GM21515 (cell line): ENCODE measurements at regions not wholly inside any gene's neighbourhood (a gene's known extent, or its start where the extent isn't known, plus 50 kb on each side); places are given as distances from the start of the nearest gene placed in this dataset.
"Not testable (repeated sequence)": the region's sequence is repeated elsewhere in the genome, so short reads cannot be mapped to it uniquely, and the experiment has no call there.

Experiments used
- ATAC-seq: cut with Tn5 transposase; IDR thresholded peaks from one replicate; pipeline ENCODE4 v1.9.1; 2021; ENCODE audit not compliant: unreplicated experiment

- no peak for ATAC-seq
These were observed 96.6 kb upstream of the IRAK1BP1 start for GRCh38 chr6:78770765-78771164.

- no peak for ATAC-seq
These were observed 95.8 kb upstream of the IRAK1BP1 start for GRCh38 chr6:78771586-78771985.

DNA sequence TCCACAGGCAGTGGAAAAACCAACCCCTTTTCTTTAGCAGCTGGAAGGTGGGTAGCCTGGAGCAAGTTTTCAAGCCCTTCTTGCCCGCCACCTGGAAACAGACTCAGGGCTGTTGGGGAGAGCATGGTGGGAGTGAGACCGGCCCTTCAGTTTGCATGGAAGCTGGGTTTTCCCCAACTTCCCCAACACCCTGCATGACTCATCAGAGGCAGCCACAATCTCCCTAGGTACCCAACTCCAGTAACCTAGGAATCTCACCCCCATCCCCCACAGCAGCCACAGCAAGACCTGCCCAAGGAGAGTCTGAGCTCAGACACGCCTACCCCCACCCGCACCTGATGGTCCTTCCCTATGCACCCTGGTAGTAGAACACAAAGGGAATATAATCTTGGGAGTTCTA is 86.3 kb upstream of the IRAK1BP1 start:
- ATAC-seq, result no peak

DNA sequence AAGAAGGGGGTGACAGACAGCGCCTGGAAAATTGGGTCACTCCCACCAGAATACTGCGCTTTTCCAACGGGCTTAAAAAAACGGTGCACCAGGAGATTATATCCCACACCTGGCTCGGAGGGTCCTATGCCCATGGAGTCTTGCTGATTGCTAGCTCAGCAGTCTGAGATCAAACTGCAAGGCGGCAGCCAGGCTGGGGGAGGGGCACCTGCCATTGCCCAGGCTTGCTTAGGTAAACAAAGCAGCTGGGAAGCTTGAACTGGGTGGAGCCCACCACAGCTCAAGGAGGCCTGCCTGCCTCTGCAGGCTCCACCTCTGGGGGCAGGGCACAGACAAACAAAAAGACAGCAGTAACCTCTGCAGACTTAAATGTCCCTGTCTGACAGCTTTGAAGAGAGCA is 84.0 kb upstream of the IRAK1BP1 start:
- ATAC-seq, result not testable (repeated sequence)

DNA sequence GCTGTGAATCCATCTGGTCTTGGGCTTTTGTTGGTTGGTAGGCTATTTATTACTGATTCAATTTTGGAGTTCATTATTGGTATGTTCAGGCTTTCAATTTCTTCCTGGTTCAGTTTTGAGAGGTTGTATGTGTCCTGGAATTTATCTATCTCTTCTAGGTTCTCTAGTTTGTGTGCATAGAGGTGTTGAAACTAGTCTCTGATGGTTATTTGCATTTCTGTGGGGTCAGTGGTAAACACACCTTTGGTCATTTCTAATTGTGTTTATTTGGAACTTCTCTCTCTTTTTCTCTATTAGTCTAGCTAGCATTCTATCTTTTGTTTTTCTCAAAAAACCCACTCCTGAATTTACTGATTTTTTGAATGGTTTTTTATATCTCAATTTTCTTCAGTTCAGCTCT is 70.1 kb upstream of the IRAK1BP1 start:
- no peak for ATAC-seq

DNA sequence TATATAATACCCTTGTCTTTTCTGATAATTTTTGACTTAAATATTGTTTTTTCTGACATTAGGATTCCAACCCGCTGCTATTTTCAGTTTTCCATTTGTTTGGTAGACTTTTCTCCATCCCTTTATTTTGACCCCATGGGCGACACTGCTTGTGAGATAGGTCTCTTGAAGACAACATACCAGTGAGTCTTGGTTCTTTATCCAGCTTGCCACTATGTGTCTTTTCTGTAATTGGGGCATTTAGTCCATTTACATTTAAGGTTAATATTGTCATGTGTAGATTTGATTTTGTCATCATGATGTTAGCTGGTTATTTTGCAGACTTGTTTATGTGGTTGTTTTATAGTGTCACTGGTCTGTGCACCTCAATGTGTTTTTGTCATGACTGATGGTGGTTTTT is 67.7 kb upstream of the IRAK1BP1 start:
- no peak for ATAC-seq

- not testable (repeated sequence) for ATAC-seq
These were observed 60.6 kb upstream of the IRAK1BP1 start for GRCh38 chr6:78806792-78807191.

GRCh38 chr6:78807655-78808355 is 59.5 kb upstream of the IRAK1BP1 start:
- ATAC-seq, result not testable (repeated sequence)

DNA sequence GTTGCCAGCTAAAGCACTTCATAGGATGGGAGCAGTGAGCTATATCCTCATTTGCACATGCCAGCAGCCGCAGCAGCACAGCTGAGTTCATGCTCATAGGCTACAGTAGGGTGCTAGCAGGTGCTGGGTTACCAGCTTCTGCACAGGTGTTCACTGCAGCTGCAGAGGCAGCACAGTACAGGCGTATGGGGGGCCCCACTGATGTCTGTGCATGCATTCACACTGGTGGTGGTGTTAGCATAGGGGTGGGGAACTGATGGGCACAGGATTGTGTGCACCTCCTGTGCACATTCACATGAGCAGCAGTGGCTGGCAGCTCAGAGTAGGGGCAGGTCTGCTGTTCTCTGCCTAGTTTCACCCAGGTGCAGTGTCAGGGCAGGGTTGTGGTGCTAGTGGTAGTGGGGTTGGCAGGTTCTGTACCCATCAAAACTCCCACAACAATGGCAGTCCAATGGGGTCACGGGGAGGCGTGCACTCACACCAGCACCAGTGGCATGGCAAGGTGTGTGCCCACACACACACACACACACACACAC is 58.9 kb upstream of the IRAK1BP1 start:
- ATAC-seq, result no peak

- no peak for ATAC-seq
These were observed 58.4 kb upstream of the IRAK1BP1 start for GRCh38 chr6:78808933-78809332.

DNA sequence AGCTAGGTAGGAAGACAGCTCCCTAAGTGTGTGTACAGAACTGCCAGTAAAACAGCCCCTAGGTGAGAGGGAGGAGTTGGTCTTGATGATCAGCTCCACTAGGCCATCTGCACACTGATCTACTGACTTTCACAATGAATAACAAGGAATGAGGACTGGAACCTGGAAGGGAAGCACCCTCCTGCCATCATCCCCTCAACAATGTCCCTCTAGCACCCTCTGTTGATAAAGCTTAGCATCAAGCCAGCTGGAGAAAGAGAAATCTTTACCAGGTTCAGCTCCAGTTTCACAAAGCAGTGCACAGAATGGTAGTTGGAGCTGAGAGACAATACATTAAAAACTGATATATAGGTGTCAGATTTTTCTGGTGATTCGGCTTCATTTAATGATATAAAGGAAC is 57.2 kb upstream of the IRAK1BP1 start:
- no peak for ATAC-seq

DNA sequence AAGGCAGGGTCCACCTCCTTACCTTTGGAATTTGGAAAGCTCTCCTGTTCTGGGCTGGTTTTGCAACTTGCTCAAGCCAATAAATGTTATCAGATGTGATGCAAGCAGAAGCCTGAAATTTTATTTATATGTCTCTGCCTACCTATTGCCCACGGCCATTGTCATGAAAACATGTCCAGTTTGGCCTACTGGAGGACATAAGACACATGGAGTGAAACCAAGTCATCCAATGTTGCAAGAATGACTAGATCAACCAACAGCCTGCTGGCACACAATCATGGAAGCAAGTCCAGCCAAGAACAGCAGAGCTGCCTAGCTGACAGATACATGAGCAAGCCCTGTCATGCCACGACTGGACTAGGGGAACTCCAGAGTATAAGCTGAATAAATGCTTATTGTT is 56.7 kb upstream of the IRAK1BP1 start:
- ATAC-seq, result no peak
